ENCODE measurements at regions not wholly inside any gene's neighbourhood (a gene's known extent, or its start where the extent isn't known, plus 50 kb on each side); places are given as distances from the start of the nearest gene placed in this dataset.
"Not testable (repeated sequence)": the region's sequence is repeated elsewhere in the genome, so short reads cannot be mapped to it uniquely, and the experiment has no call there.

GRCh38 chr7:97928844-97929243, 56.6 kb upstream of the ASNS start:
- DNase-seq (ENCODE audit: low spot score in 2 of 2); FAIRE-seq: not testable (repeated sequence)

DNA sequence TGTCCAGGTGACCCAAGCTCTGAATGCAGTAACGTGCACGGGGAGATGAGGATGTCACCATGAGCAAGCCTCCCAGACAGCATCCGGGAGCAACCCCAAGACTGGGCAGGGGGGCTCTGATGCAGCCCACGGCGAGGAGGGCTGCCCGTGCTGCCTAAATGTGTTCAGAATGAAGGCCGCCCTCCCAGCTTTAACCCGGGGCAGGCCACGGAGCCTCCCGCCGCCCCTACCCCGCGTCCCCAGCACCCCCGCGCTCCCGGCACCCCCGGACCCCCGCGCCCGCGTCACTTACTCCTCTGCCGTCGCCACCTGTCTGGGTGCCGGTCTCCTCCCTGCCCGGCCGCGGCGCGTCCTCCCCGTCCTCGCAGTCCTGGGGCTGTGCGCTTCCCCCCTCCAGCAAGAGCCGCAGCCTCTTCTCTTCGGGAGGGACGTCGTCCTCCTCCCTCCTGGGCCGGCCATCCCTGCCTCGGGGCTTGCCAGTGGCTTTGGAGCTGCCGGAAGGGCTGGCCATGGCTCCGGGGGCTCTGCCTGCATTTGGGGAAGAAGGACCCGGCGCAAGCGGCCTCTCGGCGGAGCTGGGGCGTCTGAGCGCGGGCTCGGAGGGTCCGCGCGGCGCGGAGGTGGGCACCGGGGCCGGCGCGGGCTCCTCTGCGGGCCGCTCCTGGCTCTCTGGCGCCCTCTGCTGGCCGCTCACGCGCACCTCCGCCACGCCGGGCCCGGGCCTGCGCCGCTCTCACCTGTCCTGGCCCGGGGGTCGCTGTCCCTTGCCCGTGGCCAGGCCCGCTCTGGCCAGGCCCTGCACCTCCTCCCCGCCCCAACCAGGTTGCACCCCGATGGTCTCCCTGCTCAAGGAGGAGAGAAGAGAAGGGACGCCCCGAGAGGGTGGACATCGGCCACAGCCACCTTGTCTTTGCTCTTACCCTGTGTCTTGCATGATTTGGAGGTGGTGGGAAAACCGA, 55.9 kb upstream of the ASNS start:
- DNase-seq (ENCODE audit: low spot score in 2 of 2), result peak; percentile 63 to 70
- not testable (repeated sequence) for FAIRE-seq
